HG02763 (cell line): ENCODE measurements at regions not wholly inside any gene's neighbourhood (a gene's known extent, or its start where the extent isn't known, plus 50 kb on each side); places are given as distances from the start of the nearest gene placed in this dataset.
A peak's percentile ranks its signal among the peaks of the same experiment; 100 is the strongest.
"Not testable (repeated sequence)": the region's sequence is repeated elsewhere in the genome, so short reads cannot be mapped to it uniquely, and the experiment has no call there.

Experiments
- ATAC-seq: cut with Tn5 transposase; IDR thresholded peaks from one replicate; pipeline ENCODE4 v1.9.1; 2021; ENCODE audit warnings: mild to moderate bottlenecking, moderate library complexity; ENCODE audit not compliant: unreplicated experiment

DNA sequence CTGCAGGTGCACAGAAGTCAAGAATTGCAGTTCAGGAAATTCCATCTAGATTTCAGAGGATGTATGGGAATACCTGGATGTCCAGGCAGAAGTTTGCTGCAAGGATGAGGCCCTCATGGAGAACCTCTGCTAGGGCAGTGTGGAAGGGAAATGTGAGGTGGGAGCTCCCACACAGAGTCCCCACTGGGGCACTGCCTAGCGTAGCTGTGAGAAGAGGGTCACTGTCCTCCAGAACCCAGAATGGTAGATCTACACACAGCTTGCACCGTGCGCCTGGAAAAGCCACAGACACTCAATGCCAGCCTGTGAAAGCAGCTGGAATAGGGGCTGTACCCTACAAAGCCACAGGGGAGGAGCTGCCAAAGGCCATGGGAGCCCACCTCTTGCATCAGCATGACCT is 681.4 kb downstream of the EPHA7 start:
- ATAC-seq: no peak

- ATAC-seq: no peak
Measured at GRCh38 chr6:92723390-92723931, 695.9 kb downstream of the EPHA7 start.

DNA sequence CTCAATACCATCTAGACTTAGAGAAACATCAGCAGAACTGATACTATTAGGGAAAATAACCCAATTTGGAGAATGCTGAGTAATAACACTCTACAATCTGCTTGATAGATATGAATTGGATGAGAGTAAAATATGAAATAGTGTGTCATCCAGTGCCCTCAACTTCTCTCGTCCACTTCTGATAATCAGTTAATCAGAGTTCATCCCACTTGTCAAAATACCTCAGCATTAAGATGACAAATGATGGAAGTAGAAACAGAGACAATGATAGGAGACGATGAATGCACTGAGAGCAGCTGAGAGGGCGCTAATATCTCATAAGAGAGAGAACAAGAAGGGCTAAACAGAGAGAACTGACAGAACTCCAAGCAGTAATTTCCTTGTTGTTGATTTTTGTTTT is 699.6 kb downstream of the EPHA7 start:
- ATAC-seq: no peak

GRCh38 chr6:92716638-92717037 is 702.7 kb downstream of the EPHA7 start:
- ATAC-seq: no peak

GRCh38 chr6:92715991-92716390 is 703.4 kb downstream of the EPHA7 start:
- ATAC-seq: no peak

GRCh38 chr6:92714346-92714745 is 705.0 kb downstream of the EPHA7 start:
- ATAC-seq: no peak

- ATAC-seq: peak; percentile 68
Measured at GRCh38 chr6:92710048-92710447, 709.3 kb downstream of the EPHA7 start.

GRCh38 chr6:92708945-92709344 is 710.4 kb downstream of the EPHA7 start:
- ATAC-seq: no peak

- ATAC-seq: no peak
Measured at GRCh38 chr6:92708270-92708669, 711.1 kb downstream of the EPHA7 start.

DNA sequence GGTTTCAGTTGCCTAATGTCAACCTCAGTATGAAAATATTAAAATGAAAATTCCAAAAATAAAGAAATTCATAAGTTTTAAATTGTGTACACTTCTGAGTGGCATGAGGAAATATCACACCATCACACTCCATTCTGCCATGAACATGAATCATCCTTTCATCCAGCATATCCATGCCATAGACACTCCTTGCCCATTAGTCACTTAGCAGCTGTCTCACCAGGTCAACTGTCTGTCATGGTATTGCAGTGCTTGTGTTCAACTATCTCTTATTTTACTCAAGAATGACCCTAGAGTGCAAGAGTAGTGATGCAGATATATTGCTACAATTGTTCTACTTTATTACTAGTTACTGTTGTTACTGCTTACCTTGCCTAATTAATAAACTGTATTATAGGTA is 712.4 kb downstream of the EPHA7 start:
- ATAC-seq: no peak

GRCh38 chr6:92701425-92702096 is 717.8 kb downstream of the EPHA7 start:
- no peak for ATAC-seq

GRCh38 chr6:92700411-92700810 is 718.9 kb downstream of the EPHA7 start:
- ATAC-seq: no peak

GRCh38 chr6:92690997-92691599 is 728.3 kb downstream of the EPHA7 start:
- no peak for ATAC-seq

DNA sequence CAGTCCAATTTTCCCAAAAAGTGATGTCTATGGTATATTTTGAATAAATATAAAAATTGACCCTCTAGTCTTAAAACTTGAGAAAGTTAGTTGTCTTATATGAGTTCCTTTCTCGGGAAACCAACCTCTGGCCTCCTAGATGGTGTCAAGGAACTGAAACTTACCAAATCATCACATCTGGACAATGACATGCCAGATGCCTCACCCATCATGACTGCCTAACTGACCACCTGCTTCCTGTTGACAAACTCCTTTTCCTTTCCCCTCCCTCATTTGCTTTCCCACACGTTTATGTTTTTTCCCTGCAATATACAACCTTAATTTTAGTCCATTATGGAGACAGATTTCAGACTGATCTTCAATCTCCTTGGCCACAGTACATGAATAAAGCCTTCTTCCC is 731.0 kb downstream of the EPHA7 start:
- ATAC-seq: no peak

- ATAC-seq: no peak
Measured at GRCh38 chr6:92687278-92687677, 732.1 kb downstream of the EPHA7 start.

GRCh38 chr6:92684386-92684785 is 735.0 kb downstream of the EPHA7 start:
- ATAC-seq: no peak

DNA sequence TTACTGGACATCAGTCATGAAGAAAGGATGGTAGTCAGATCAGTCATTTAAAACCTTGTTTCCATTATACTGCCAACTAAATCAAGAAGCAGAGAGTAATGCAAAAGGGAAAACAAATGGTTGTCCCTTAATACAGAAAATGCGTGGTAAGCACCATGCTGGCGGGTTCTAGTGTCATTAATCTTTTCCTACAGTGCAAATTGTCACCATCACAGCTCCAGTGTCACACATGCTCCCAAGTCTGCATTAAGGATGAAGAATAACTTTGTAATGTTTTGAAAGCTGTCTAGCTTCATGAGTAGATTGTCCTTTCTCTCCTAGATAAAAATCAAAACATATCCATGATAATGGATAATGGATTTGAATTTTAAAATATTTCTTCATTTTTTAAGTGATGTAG is 735.6 kb downstream of the EPHA7 start:
- no peak for ATAC-seq

DNA sequence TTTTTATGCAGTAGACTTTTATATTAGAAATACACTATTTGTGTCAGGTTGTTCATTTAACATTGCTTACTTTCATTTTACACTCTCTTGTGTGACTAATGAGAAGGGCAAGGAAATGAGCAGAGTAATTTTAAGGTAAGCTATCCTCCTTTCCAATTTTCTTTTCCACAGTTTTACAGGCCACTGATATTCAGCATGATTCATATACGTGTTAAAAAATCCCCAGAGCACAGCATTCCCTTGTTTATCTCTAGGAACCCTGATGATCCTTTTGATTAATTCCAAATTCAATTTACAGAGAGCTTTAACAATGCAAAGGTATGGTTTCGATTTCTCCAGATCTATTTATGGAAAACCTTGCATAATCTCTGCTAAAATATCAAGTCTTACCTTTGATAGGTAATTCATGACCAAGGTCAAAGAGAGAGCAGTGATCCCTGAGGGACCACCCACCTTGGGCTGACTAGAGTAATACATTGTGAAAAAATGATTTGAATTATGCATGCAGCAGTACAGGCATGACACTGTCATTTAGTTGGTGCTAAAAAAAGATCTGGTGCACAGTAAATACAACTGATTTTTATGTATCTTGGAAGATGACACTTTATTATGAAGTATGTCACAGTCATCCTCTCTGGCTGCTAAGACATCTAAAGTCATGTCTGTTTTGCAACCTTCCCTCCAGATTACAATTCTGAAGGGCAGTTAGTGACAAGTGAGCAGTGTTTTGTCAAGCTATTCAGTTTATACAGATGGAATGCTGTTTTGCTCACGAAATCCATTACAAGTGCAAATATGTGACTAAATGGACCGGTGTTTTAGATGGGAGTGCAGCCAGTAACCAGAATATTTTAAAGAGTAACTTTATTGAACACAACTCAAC is 736.6 kb downstream of the EPHA7 start:
- ATAC-seq: no peak

- no peak for ATAC-seq
Measured at GRCh38 chr6:92681401-92681800, 738.0 kb downstream of the EPHA7 start.

GRCh38 chr6:92671462-92671861 is 747.9 kb downstream of the EPHA7 start:
- not testable (repeated sequence) for ATAC-seq

DNA sequence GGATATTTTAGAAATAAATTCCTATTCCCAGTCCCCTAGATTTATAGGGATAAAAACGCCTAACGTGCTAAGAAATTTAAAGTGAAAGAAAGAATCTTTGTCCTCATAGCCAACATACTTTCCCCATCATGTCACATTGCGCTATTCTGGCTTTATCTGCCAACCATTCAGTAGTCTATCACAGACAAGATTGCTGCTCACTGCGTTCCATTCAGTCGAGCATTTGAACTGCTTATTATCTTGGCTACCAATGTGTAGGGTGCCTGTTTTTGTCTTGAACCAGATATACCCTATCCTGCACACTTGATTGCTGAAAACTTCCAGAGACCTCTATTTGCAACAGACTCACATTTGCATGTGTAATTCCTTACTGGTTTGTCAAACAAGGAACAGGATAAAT is 751.5 kb downstream of the EPHA7 start:
- ATAC-seq: no peak
